GM19455 (cell line): ENCODE measurements at regions not wholly inside any gene's neighbourhood (a gene's known extent, or its start where the extent isn't known, plus 50 kb on each side); places are given as distances from the start of the nearest gene placed in this dataset.

ENCODE experiments used
- ATAC-seq: cut with Tn5 transposase; IDR thresholded peaks from one replicate; pipeline ENCODE4 v1.9.1; 2021; ENCODE audit not compliant: unreplicated experiment

GRCh38 chr6:113574147-113574546 is 283.0 kb upstream of the MARCKS start:
- ATAC-seq, result no peak

- no peak for ATAC-seq
These were observed 280.8 kb upstream of the MARCKS start for GRCh38 chr6:113576310-113576709.

- ATAC-seq, result no peak
These were observed 278.5 kb upstream of the MARCKS start for GRCh38 chr6:113578691-113579090.

GRCh38 chr6:113584767-113585166 is 272.4 kb upstream of the MARCKS start:
- ATAC-seq, result no peak

- no peak for ATAC-seq
These were observed 271.9 kb upstream of the MARCKS start for GRCh38 chr6:113585246-113585645.

- ATAC-seq, result no peak
These were observed 270.6 kb upstream of the MARCKS start for GRCh38 chr6:113586413-113587077.

GRCh38 chr6:113587078-113587699 is 270.0 kb upstream of the MARCKS start:
- ATAC-seq, result no peak

GRCh38 chr6:113588646-113589045 is 268.5 kb upstream of the MARCKS start:
- no peak for ATAC-seq

- ATAC-seq, result no peak
These were observed 265.0 kb upstream of the MARCKS start for GRCh38 chr6:113591896-113592827.

- no peak for ATAC-seq
These were observed 262.4 kb upstream of the MARCKS start for GRCh38 chr6:113594726-113595125.

GRCh38 chr6:113595911-113596376 is 261.2 kb upstream of the MARCKS start:
- ATAC-seq, result no peak

GRCh38 chr6:113596387-113597230 is 260.5 kb upstream of the MARCKS start:
- ATAC-seq, result no peak

GRCh38 chr6:113597231-113597583 is 259.9 kb upstream of the MARCKS start:
- no peak for ATAC-seq

- ATAC-seq, result no peak
These were observed 258.4 kb upstream of the MARCKS start for GRCh38 chr6:113598786-113599185.

- ATAC-seq, result no peak
These were observed 257.7 kb upstream of the MARCKS start for GRCh38 chr6:113599444-113599843.

GRCh38 chr6:113600551-113601339 is 256.4 kb upstream of the MARCKS start:
- no peak for ATAC-seq

GRCh38 chr6:113607821-113608545 is 249.2 kb upstream of the MARCKS start:
- no peak for ATAC-seq

- ATAC-seq, result no peak
These were observed 246.7 kb upstream of the MARCKS start for GRCh38 chr6:113610377-113610988.

- no peak for ATAC-seq
These were observed 240.4 kb upstream of the MARCKS start for GRCh38 chr6:113616701-113617274.
